Motor neuron (in vitro differentiated cells): ENCODE measurements at regions not wholly inside any gene's neighbourhood (a gene's known extent, or its start where the extent isn't known, plus 50 kb on each side); places are given as distances from the start of the nearest gene placed in this dataset.
"Not testable (repeated sequence)": the region's sequence is repeated elsewhere in the genome, so short reads cannot be mapped to it uniquely, and the experiment has no call there.

Source experiments
- ATAC-seq, 8 experiments: fragments of 200-7000 bp; cut with Tn5 transposase; replicated peaks in 6 of 8; 2 replicates each; pipeline ENCODE4 v1.8.0; 2021; ENCODE audit warnings: mild to moderate bottlenecking in 8 of 8, moderate library complexity in 8 of 8
- H3K27ac ChIP-seq, 2 donors: fragments of 250-450 bp; sonication (Bioruptor Pico); 2 replicates each; pipeline ENCODE4 v1.9.0; 2021; ENCODE audit warnings: antibody characterized with exemption in 2 of 2, mild to moderate bottlenecking in 2 of 2, moderate library complexity in 1 of 2
- H3K4me1 ChIP-seq, 2 donors: fragments of 250-450 bp; sonication (Bioruptor Pico); replicated peaks in 1 of 2; 2 replicates each; pipeline ENCODE4 v1.6.1; 2021; ENCODE audit warnings: antibody characterized with exemption in 2 of 2, mild to moderate bottlenecking in 2 of 2, moderate library complexity in 1 of 2
- H3K4me3 ChIP-seq, 5 donors: fragments of 250-450 bp; sonication (Bioruptor Pico); 2 replicates each; pipeline ENCODE4 v1.9.0; 2021; ENCODE audit warnings: antibody characterized with exemption in 5 of 5, mild to moderate bottlenecking in 5 of 5, moderate library complexity in 4 of 5
- WGBS, 10 experiments: fragments of 450-650 bp; shearing (Covaris generic); methylation state at CpG; one replicate each; pipeline ENCODE4 v1.0.0; 2022; 5-methylcytosine and 5-hydroxymethylcytosine counted together
- in situ Hi-C, 9 experiments: fragments of 400-800 bp; cut with MboI; loops; one replicate each; pipeline ENCODE4 v1.15.0; 2021; ENCODE audit warnings: low sequenced_read_pairs in 9 of 9, low pct_unique_long_range_greater_than_20kb in 2 of 9; ENCODE audit not compliant: unreplicated experiment in 9 of 9

GRCh38 chr22:11310647-11311046 lies 4217.3 kb upstream of the OR11H1 start:
- 0 to 83% (median 28%) methylated on average over 1 to 3 of the region's 3 CpGs; no CpG with 5 or more reads in 3 of the 10 experiments for WGBS, 10 experiments
- in situ Hi-C loops, ATAC-seq: not testable (repeated sequence)

GRCh38 chr22:11312640-11313039 lies 4215.4 kb upstream of the OR11H1 start:
- in situ Hi-C loops, result not testable (repeated sequence)
- 6 to 57% (median 21%) methylated on average over 3 to 7 of the region's 7 CpGs; no CpG with 5 or more reads in 1 of the 10 experiments for WGBS, 10 experiments

More at GRCh38 chr22:11310647-11311046, 4217.3 kb upstream of the OR11H1 start:
- not testable (repeated sequence) for H3K27ac ChIP-seq, H3K4me1 ChIP-seq, H3K4me3 ChIP-seq

GRCh38 chr22:11313040-11313759 lies 4214.8 kb upstream of the OR11H1 start:
- H3K4me3 ChIP-seq, H3K4me1 ChIP-seq, ATAC-seq, H3K27ac ChIP-seq, in situ Hi-C loops: not testable (repeated sequence)
- 0 to 17% (median 0%) methylated on average over 1 of the region's 5 CpGs; no CpG with 5 or more reads in 5 of the 10 experiments for WGBS, 10 experiments

More at GRCh38 chr22:11312640-11313039, 4215.4 kb upstream of the OR11H1 start:
- not testable (repeated sequence) for H3K4me1 ChIP-seq, ATAC-seq, H3K27ac ChIP-seq, H3K4me3 ChIP-seq

DNA sequence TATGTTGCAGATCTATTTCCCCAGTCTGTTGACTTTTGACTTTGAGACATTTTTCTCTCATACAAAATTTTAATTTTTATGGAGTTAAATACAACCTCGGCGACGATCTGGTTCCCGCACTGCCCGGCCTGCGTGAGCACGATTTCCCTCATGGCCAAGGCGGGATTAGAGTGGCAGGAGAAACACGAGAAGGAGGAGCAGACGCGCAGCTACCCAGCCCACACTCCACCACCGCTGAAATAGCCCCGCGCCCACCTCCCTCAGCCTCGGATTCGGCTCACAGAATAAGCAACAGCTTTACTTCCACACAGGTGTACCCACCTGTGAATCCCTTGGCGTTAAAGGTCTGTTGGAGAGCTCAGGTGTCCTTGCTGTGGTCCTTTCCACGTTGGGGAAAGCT lies 4209.4 kb upstream of the OR11H1 start:
- in situ Hi-C loops, H3K27ac ChIP-seq, H3K4me3 ChIP-seq, ATAC-seq, H3K4me1 ChIP-seq: not testable (repeated sequence)
- WGBS, 10 experiments, result 36 to 73% (median 56%) methylated on average over 5 to 17 of the region's 18 CpGs; no CpG with 5 or more reads in 1 of the 10 experiments

- WGBS, 10 experiments, result 4 to 47% (median 28%) methylated on average over 2 to 15 of the region's 15 CpGs
- in situ Hi-C loops, ATAC-seq: not testable (repeated sequence)
These were observed 4203.5 kb upstream of the OR11H1 start for GRCh38 chr22:11324439-11325037.

GRCh38 chr22:11325767-11326166 lies 4202.2 kb upstream of the OR11H1 start:
- no peak overlapping the region for H3K4me3 ChIP-seq
- WGBS, 10 experiments, result 11 to 57% (median 16%) methylated on average over 3 to 4 of the region's 4 CpGs
- no peaks in the 10 kb centered on the region for H3K4me1 ChIP-seq
- in situ Hi-C loops, result no loop called here
- no peak overlapping the region for H3K27ac ChIP-seq
- no peak for ATAC-seq

More at GRCh38 chr22:11324439-11325037, 4203.5 kb upstream of the OR11H1 start:
- not testable (repeated sequence) for H3K4me3 ChIP-seq, H3K4me1 ChIP-seq, H3K27ac ChIP-seq

DNA sequence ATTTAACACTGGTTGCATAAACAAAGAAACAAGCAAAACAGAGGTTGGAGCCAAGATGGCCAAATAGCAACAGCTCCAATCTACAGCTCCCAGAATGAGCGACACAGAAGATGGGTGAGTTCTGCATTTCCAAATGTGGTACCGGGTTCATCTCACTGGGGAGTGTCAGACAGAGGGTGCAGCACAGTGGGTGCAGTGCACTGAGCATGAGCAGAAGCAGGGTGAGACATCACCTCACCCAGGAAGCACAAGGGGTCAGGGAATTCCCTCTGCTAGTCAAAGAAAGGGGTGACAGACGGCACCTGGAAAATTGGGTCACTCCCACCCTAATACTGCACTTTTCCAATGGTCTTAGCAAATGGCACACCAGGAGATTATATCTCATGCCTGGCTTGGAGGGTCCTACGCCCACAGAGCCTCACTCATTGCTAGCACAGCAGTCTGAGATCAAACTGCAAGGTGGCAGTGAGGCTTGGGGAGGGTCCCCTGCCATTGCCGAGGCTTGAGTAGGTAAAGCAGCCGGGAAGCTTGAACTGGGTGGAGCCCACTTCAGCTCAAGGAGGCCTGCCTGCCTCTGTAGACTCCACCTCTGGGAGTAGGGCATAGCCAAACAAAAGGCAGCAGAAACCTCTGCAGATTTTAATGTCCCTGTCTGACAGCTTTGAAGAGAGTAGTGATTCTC lies 4186.5 kb upstream of the OR11H1 start:
- H3K27ac ChIP-seq, H3K4me3 ChIP-seq, H3K4me1 ChIP-seq, ATAC-seq, in situ Hi-C loops: not testable (repeated sequence)
- 0 to 36% (median 17%) methylated on average over 1 to 5 of the region's 6 CpGs; no CpG with 5 or more reads in 4 of the 10 experiments for WGBS, 10 experiments

DNA sequence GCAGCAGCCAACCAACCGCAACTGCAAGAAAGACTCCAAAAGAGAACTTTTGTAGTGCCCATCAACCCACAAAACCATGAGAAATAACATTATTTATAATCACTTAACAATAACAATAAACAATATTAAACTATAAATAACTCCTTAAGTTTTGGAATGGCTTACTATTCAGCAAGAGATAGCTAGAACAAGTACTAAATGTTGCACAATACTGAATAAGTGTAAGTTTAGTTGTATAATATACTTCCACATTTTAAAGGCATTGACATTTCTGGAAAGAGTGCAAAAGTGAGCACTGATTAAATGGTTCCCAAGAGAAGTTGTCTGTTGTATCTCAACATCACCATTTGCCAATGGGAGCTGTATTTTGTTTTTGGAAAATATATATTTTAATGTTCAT lies 4176.8 kb upstream of the OR11H1 start:
- H3K4me1 ChIP-seq, ATAC-seq, H3K27ac ChIP-seq, in situ Hi-C loops, H3K4me3 ChIP-seq: not testable (repeated sequence)
- 0 to 38% (median 0%) methylated on average over 1 of the region's 1 CpG; no CpG with 5 or more reads in 1 of the 10 experiments for WGBS, 10 experiments

DNA sequence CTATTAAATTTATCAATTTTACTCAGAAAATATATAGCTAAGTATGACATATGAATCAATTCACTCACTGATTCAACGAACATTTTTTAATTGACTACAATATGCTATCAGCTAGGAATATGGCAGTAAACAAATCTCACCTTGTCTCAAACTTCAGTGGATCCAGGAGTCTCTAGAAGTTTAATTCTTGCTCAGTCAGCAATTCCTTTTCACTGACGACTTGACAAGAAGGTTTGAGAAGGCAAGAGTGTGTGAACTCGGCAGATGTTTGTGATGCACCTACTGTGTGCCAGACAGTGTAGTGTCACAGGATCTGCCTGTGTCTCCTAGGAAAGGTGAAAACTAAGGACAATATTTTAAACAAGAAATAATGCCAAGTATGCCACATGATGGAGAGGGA lies 4175.7 kb upstream of the OR11H1 start:
- WGBS, 10 experiments, result 14 to 60% (median 32%) methylated on average over 1 to 3 of the region's 3 CpGs; no CpG with 5 or more reads in 2 of the 10 experiments
- H3K27ac ChIP-seq, result not testable (repeated sequence)

GRCh38 chr22:11360632-11361031 lies 4167.4 kb upstream of the OR11H1 start:
- WGBS, 10 experiments, result 16 to 60% (median 41%) methylated on average over 7 to 12 of the region's 12 CpGs
- ATAC-seq, result peak in 1 of 8 experiments; percentile 39
- H3K27ac ChIP-seq, result no peak overlapping the region
- H3K4me3 ChIP-seq, result no peak overlapping the region
- in situ Hi-C loops, result no loop called here
- no peaks in the 10 kb centered on the region for H3K4me1 ChIP-seq

More for the DNA sequence above, 4175.7 kb upstream of the OR11H1 start:
- H3K4me1 ChIP-seq, H3K4me3 ChIP-seq, ATAC-seq, in situ Hi-C loops: not testable (repeated sequence)

GRCh38 chr22:11361496-11361895 lies 4166.5 kb upstream of the OR11H1 start:
- WGBS, 10 experiments, result 16 to 76% (median 43%) methylated on average over 3 to 9 of the region's 10 CpGs; no CpG with 5 or more reads in 1 of the 10 experiments
- in situ Hi-C loops, H3K27ac ChIP-seq, ATAC-seq, H3K4me1 ChIP-seq, H3K4me3 ChIP-seq: not testable (repeated sequence)

- no CpG with 5 or more reads among the region's 2 CpGs for WGBS, 10 experiments
- ATAC-seq, H3K4me1 ChIP-seq, in situ Hi-C loops, H3K27ac ChIP-seq, H3K4me3 ChIP-seq: not testable (repeated sequence)
These were observed 4158.2 kb upstream of the OR11H1 start for GRCh38 chr22:11369612-11370307.
